Upper lobe of left lung (tissue), 6 donors: ENCODE measurements at regions not wholly inside any gene's neighbourhood (a gene's known extent, or its start where the extent isn't known, plus 50 kb on each side); places are given as distances from the start of the nearest gene placed in this dataset.

Experiments
- ATAC-seq, 2 donors: fragments of 200-7000 bp; cut with Tn5 transposase; one replicate each; pipeline ENCODE4 v1.9.1; 2022; ENCODE audit warnings: mild to moderate bottlenecking in 2 of 2, moderate library complexity in 2 of 2; ENCODE audit not compliant: low FRiP score in 2 of 2
- DNase-seq, 2 donors: peaks; one replicate each; pipeline ENCODE4 v3.0.0-alpha.2; 2019 to 2020
- H3K27ac ChIP-seq, 4 donors: fragments of 200-600 bp; sonication (generic); one replicate each; pipeline ENCODE4 v1.5.1; 2016 to 2019
- H3K27me3 ChIP-seq, 4 donors: fragments of 200-600 bp; sonication (generic); one replicate each; pipeline ENCODE4 v1.5.1; 2017 to 2019
- H3K36me3 ChIP-seq, 4 donors: fragments of 200-600 bp; sonication (generic); one replicate each; pipeline ENCODE4 v1.5.1; 2016 to 2019
- H3K4me1 ChIP-seq, 4 donors: fragments of 200-600 bp; sonication (generic); one replicate each; pipeline ENCODE4 v1.5.1; 2018 to 2019
- H3K4me3 ChIP-seq, 4 donors: fragments of 200-600 bp; sonication (generic); one replicate each; pipeline ENCODE4 v1.5.1; 2017 to 2019; ENCODE audit warnings: mild to moderate bottlenecking in 2 of 4, moderate library complexity in 1 of 4
- H3K9me3 ChIP-seq, 4 donors: fragments of 200-600 bp; sonication (generic); one replicate each; pipeline ENCODE4 v1.5.1; 2018 to 2019
- CTCF ChIP-seq, 6 experiments: fragments of 450-650 bp in 4 of 6; fragments of 200-600 bp in 2 of 6; sonication (generic) in 2 of 6; IDR thresholded peaks; one replicate each; pipeline ENCODE4 v1.5.1; 2016 to 2019; ENCODE audit warnings: antibody characterized with exemption in 6 of 6
- EP300 ChIP-seq, 4 donors: sonication (generic); formaldehyde crosslinking; IDR thresholded peaks; one replicate each; pipeline ENCODE4 v1.5.1; 2017; ENCODE audit warnings: antibody characterized with exemption in 4 of 4, control low read depth in 2 of 4
- POLR2A ChIP-seq, 4 donors: fragments of 450-650 bp; IDR thresholded peaks; one replicate each; pipeline ENCODE4 v1.5.1; 2016 to 2017; ENCODE audit warnings: antibody characterized with exemption in 4 of 4, mild to moderate bottlenecking in 2 of 4
- POLR2AphosphoS5 ChIP-seq, 2 donors: sonication (generic); formaldehyde crosslinking; IDR thresholded peaks; one replicate each; pipeline ENCODE4 v1.5.1; 2017; ENCODE audit warnings: antibody characterized with exemption in 2 of 2
- WGBS, 2 donors: methylation state at CpG; one replicate each; pipeline ENCODE4 v1.1.5; 2017 to 2018; 5-methylcytosine and 5-hydroxymethylcytosine counted together
- donor health status: DM: no; HTN: no; CAD: no; lungs with moderate emphysema.
- donor health status: DM: no; HTN: yes; CAD: no; lungs with severe emphysema.

GRCh38 chr2:114040826-114041225, 150.9 kb downstream of the ACTR3 start:
- whole genome bisulfite sequencing, 2 donors, result 36 to 83% methylated on average over 2 to 7 of the region's 7 CpGs
- DNase-seq (no peak), ATAC-seq (no peak)
- Histone ChIP-seq H3K4me1 (no peaks in the 10 kb centered on the region), H3K9me3 (no peaks in the 10 kb centered on the region), H3K27me3 (no peaks in the 10 kb centered on the region), H3K4me3 (no peak overlapping the region), H3K27ac (no peak overlapping the region), H3K36me3 (no peaks in the 10 kb centered on the region)
- TF ChIP-seq EP300 (IDR thresholded peaks at IDR 0.05) (no peak), CTCF (IDR thresholded peaks at IDR 0.05) (no peak), POLR2AphosphoS5 (IDR thresholded peaks at IDR 0.05) (no peak), POLR2A (IDR thresholded peaks at IDR 0.05) (no peak)

- H3K9me3 ChIP-seq, result no peaks in the 10 kb centered on the region
- DNase-seq, result no peak
- no peaks in the 10 kb centered on the region for H3K36me3 ChIP-seq
- no peaks in the 10 kb centered on the region for H3K4me1 ChIP-seq
- H3K4me3 ChIP-seq, result no peak overlapping the region
- H3K27ac ChIP-seq, result no peak overlapping the region
- TF ChIP-seq POLR2AphosphoS5 (IDR thresholded peaks at IDR 0.05) (no peak), CTCF (IDR thresholded peaks at IDR 0.05) (no peak), POLR2A (IDR thresholded peaks at IDR 0.05) (no peak), EP300 (IDR thresholded peaks at IDR 0.05) (no peak)
- H3K27me3 ChIP-seq, result no peaks in the 10 kb centered on the region
- WGBS, 2 donors, result 94 to 100% methylated on average over 2 to 5 of the region's 5 CpGs
- no peak for ATAC-seq
Observed at GRCh38 chr2:114044985-114045384, 155.1 kb downstream of the ACTR3 start.

GRCh38 chr2:114046373-114046772, 156.5 kb downstream of the ACTR3 start:
- H3K27me3 ChIP-seq, result no peaks in the 10 kb centered on the region
- no peaks in the 10 kb centered on the region for H3K4me1 ChIP-seq
- H3K4me3 ChIP-seq, result no peak overlapping the region
- H3K27ac ChIP-seq, result no peak overlapping the region
- DNase-seq, result no peak
- no peaks in the 10 kb centered on the region for H3K36me3 ChIP-seq
- no peak for TF ChIP-seq POLR2AphosphoS5 (IDR thresholded peaks at IDR 0.05)
- TF ChIP-seq POLR2A (IDR thresholded peaks at IDR 0.05), result no peak
- no peak for TF ChIP-seq CTCF (IDR thresholded peaks at IDR 0.05)
- TF ChIP-seq EP300 (IDR thresholded peaks at IDR 0.05), result no peak
- ATAC-seq, result no peak
- 91 to 94% methylated on average over 5 of the region's 5 CpGs for WGBS, 2 donors
- no peaks in the 10 kb centered on the region for H3K9me3 ChIP-seq

- no peaks in the 10 kb centered on the region for H3K27me3 ChIP-seq
- H3K4me1 ChIP-seq, result no peaks in the 10 kb centered on the region
- H3K36me3 ChIP-seq, result no peaks in the 10 kb centered on the region
- TF ChIP-seq POLR2A (IDR thresholded peaks at IDR 0.05) (no peak), CTCF (IDR thresholded peaks at IDR 0.05) (no peak), POLR2AphosphoS5 (IDR thresholded peaks at IDR 0.05) (no peak), EP300 (IDR thresholded peaks at IDR 0.05) (no peak)
- ATAC-seq (no peak), DNase-seq (no peak)
- WGBS, 2 donors, result 77 to 79% methylated on average over 3 of the region's 3 CpGs
- no peak overlapping the region for H3K4me3 ChIP-seq
- no peak overlapping the region for H3K27ac ChIP-seq
- H3K9me3 ChIP-seq, result no peaks in the 10 kb centered on the region
Observed at GRCh38 chr2:114046866-114047435, 157.1 kb downstream of the ACTR3 start.

- no peaks in the 10 kb centered on the region for H3K27me3 ChIP-seq
- no peak overlapping the region for H3K27ac ChIP-seq
- no peaks in the 10 kb centered on the region for H3K4me1 ChIP-seq
- H3K36me3 ChIP-seq, result no peaks in the 10 kb centered on the region
- 85 to 100% methylated on average over 3 to 4 of the region's 4 CpGs for WGBS, 2 donors
- no peak overlapping the region for H3K4me3 ChIP-seq
- DNase-seq, result no peak
- no peaks in the 10 kb centered on the region for H3K9me3 ChIP-seq
- no peak for TF ChIP-seq POLR2A (IDR thresholded peaks at IDR 0.05)
- no peak for TF ChIP-seq POLR2AphosphoS5 (IDR thresholded peaks at IDR 0.05)
- TF ChIP-seq CTCF (IDR thresholded peaks at IDR 0.05), result no peak
- no peak for TF ChIP-seq EP300 (IDR thresholded peaks at IDR 0.05)
- no peak for ATAC-seq
Observed at GRCh38 chr2:114049280-114049679, 159.4 kb downstream of the ACTR3 start.
